CD14-positive monocyte (primary cell): ENCODE measurements at regions not wholly inside any gene's neighbourhood (a gene's known extent, or its start where the extent isn't known, plus 50 kb on each side); places are given as distances from the start of the nearest gene placed in this dataset.

Experiments
- DNase-seq, 3 donors: peaks; one replicate each; pipeline ENCODE4 v3.0.0-alpha.2; 2011 to 2022
- H2AFZ ChIP-seq: 2 replicates; pipeline ENCODE4 v1.6.0; 2012; ENCODE audit warnings: mild to moderate bottlenecking, low read depth, low read length, inconsistent platforms; ENCODE audit not compliant: insufficient read depth, poor library complexity, severe bottlenecking
- H3K27ac ChIP-seq, 2 donors: 1 replicate in 1 of 2; 2 replicates in 1 of 2; pipeline ENCODE4 v1.5.1; 2012 to 2013; ENCODE audit warnings: low read length in 2 of 2, control low read depth in 1 of 2, inconsistent platforms in 1 of 2, low read depth in 1 of 2, mild to moderate bottlenecking in 1 of 2
- H3K27me3 ChIP-seq, 2 donors: one replicate each; pipeline versions ENCODE4 v1.6.0 to v1.6.1; 2011 to 2013; ENCODE audit warnings: low read length in 2 of 2; ENCODE audit not compliant: control insufficient read depth in 2 of 2, insufficient read depth in 2 of 2
- H3K36me3 ChIP-seq, 2 donors: replicated peaks in 1 of 2; 1 replicate in 1 of 2; 2 replicates in 1 of 2; pipeline versions ENCODE4 v1.5.1 to v1.6.1; 2012 to 2013; ENCODE audit warnings: low read length in 2 of 2, control low read depth in 1 of 2, inconsistent platforms in 1 of 2, mild to moderate bottlenecking in 1 of 2; ENCODE audit not compliant: insufficient read depth in 2 of 2, control insufficient read depth in 1 of 2
- H3K4me1 ChIP-seq, 2 donors: 1 replicate in 1 of 2; 2 replicates in 1 of 2; pipeline versions ENCODE4 v1.5.1 to v1.6.1; 2012 to 2013; ENCODE audit warnings: low read length in 2 of 2, control low read depth in 1 of 2, inconsistent platforms in 1 of 2, mild to moderate bottlenecking in 1 of 2, moderate library complexity in 1 of 2; ENCODE audit not compliant: insufficient read depth in 2 of 2, control insufficient read depth in 1 of 2
- H3K4me2 ChIP-seq: replicated peaks from 2 replicates; pipeline ENCODE3; 2012; ENCODE audit warnings: low read length, moderate library complexity, mild to moderate bottlenecking; ENCODE audit not compliant: poor library complexity, severe bottlenecking; ENCODE audit errors: extremely low read depth
- H3K4me3 ChIP-seq, 3 experiments: fragments of 200-600 bp in 1 of 3; sonication (generic) in 1 of 3; replicated peaks in 1 of 3; 1 replicate in 2 of 3; 2 replicates in 1 of 3; pipeline ENCODE4 v1.5.1; 2011 to 2013; ENCODE audit warnings: low read length in 3 of 3, mild to moderate bottlenecking in 3 of 3, control low read depth in 2 of 3, low read depth in 2 of 3, inconsistent platforms in 1 of 3, moderate library complexity in 1 of 3
- H3K79me2 ChIP-seq: 2 replicates; pipeline ENCODE4 v1.6.0; 2012; ENCODE audit warnings: mild to moderate bottlenecking, control low read depth, inconsistent platforms, low read length, moderate library complexity; ENCODE audit not compliant: insufficient read depth
- H3K9ac ChIP-seq: 2 replicates; pipeline ENCODE4 v1.6.0; 2017; ENCODE audit warnings: low read length, mild to moderate bottlenecking; ENCODE audit not compliant: insufficient read depth, poor library complexity, severe bottlenecking
- H3K9me3 ChIP-seq, 2 donors: replicated peaks in 1 of 2; 1 replicate in 1 of 2; 2 replicates in 1 of 2; pipeline versions ENCODE4 v1.5.1 to v1.6.1; 2012 to 2013; ENCODE audit warnings: low read length in 2 of 2, control low read depth in 1 of 2; ENCODE audit not compliant: control insufficient read depth in 1 of 2, insufficient read depth in 1 of 2
- H4K20me1 ChIP-seq: 2 replicates; pipeline ENCODE4 v1.6.0; 2012; ENCODE audit warnings: mild to moderate bottlenecking, low read length, control low read depth, moderate library complexity; ENCODE audit not compliant: insufficient read depth
- H3K27ac Mint-ChIP-seq, 7 donors: one replicate each; pipeline ENCODE4 v1.8.0; 2020; ENCODE audit warnings: mild to moderate bottlenecking in 7 of 7, mixed read lengths in 7 of 7, moderate library complexity in 6 of 7, inconsistent platforms in 2 of 7
- H3K27me3 Mint-ChIP-seq, 3 donors: one replicate each; pipeline ENCODE4 v1.8.0; 2021 to 2022; ENCODE audit warnings: low read depth in 3 of 3, mild to moderate bottlenecking in 3 of 3, mixed read lengths in 3 of 3, moderate library complexity in 3 of 3, inconsistent platforms in 1 of 3
- H3K36me3 Mint-ChIP-seq, 2 donors: one replicate each; pipeline ENCODE4 v1.8.0; 2020; ENCODE audit warnings: mixed read lengths in 2 of 2, inconsistent platforms in 1 of 2, mild to moderate bottlenecking in 1 of 2
- H3K4me1 Mint-ChIP-seq: one replicate; pipeline ENCODE4 v1.8.0; 2020; ENCODE audit warnings: mild to moderate bottlenecking, mixed read lengths
- H3K4me3 Mint-ChIP-seq, 2 donors: one replicate each; pipeline ENCODE4 v1.8.0; 2020; ENCODE audit warnings: mild to moderate bottlenecking in 2 of 2, mixed read lengths in 2 of 2, moderate library complexity in 1 of 2
- H3K9me3 Mint-ChIP-seq, 7 donors: one replicate each; pipeline ENCODE4 v1.8.0; 2020 to 2022; ENCODE audit warnings: mixed read lengths in 7 of 7, mild to moderate bottlenecking in 6 of 7, moderate library complexity in 6 of 7, inconsistent platforms in 2 of 7
- WGBS: methylation state at CpG from one replicate; pipeline ENCODE4 v1.1.5; 2013; ENCODE audit warnings: missing lambda C conversion rate; ENCODE audit not compliant: insufficient coverage; 5-methylcytosine and 5-hydroxymethylcytosine counted together
- intact Hi-C, 2 donors: fragments of 100-400 bp; cut with micrococcal nuclease; formaldehyde crosslinking; loops; one replicate each; pipeline versions ENCODE4 v1.15.0 to v1.15.1; 2023
- TF ChIP-seq, protein P1 (sequence below): fragments of 200-600 bp; IDR thresholded peaks from one replicate; pipeline ENCODE4 v1.8.0; 2022; ENCODE audit warnings: antibody characterized with exemption, mild to moderate bottlenecking

DNA sequence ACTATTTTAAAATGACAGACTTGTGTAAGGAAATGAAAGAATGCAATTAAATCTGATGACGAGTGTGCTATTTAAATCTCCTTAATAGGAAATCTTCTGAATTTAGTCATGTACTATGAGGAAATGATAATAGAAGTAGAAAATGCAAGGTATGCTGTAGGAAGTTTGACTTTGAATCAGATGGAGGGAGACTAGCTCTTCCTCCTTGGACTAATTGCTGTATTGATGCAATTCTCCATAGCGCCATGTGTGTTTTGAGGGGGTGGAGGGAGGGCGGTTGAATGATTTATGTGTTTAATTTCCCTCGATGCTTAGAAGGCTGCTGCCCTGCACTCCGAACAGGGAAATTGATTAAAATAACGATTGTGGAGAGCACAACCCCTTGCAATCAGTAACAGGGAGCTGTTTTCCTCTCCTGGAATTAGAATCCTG lies 179.0 kb upstream of the PRNP start:
- Histone ChIP-seq H2AFZ (no peak overlapping the region), H3K27ac (no peak overlapping the region), H3K4me2 (no peak overlapping the region), H3K4me3 (no peak overlapping the region), H4K20me1 (no peaks in the 10 kb centered on the region), H3K27me3 (no peaks in the 10 kb centered on the region), H3K79me2 (no peaks in the 10 kb centered on the region), H3K4me1 (no peaks in the 10 kb centered on the region), H3K9me3 (peaks cover under 1 to 1% of the 10 kb centered on the region in 2 donors), H3K9ac (no peak overlapping the region), H3K36me3 (no peaks in the 10 kb centered on the region)
- H3K36me3 Mint-ChIP-seq, result no peaks in the 10 kb centered on the region
- H3K27ac Mint-ChIP-seq, result no peak overlapping the region
- TF ChIP-seq, protein P1, sequence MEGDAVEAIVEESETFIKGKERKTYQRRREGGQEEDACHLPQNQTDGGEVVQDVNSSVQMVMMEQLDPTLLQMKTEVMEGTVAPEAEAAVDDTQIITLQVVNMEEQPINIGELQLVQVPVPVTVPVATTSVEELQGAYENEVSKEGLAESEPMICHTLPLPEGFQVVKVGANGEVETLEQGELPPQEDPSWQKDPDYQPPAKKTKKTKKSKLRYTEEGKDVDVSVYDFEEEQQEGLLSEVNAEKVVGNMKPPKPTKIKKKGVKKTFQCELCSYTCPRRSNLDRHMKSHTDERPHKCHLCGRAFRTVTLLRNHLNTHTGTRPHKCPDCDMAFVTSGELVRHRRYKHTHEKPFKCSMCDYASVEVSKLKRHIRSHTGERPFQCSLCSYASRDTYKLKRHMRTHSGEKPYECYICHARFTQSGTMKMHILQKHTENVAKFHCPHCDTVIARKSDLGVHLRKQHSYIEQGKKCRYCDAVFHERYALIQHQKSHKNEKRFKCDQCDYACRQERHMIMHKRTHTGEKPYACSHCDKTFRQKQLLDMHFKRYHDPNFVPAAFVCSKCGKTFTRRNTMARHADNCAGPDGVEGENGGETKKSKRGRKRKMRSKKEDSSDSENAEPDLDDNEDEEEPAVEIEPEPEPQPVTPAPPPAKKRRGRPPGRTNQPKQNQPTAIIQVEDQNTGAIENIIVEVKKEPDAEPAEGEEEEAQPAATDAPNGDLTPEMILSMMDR, result no peak
- H3K4me3 Mint-ChIP-seq, result no peak overlapping the region
- peaks cover 0 to 4% (median 4%) of the 10 kb centered on the region in 3 donors for H3K27me3 Mint-ChIP-seq
- peaks cover 0 to 6% (median under 1%) of the 10 kb centered on the region in 7 donors for H3K9me3 Mint-ChIP-seq
- no CpG with 5 or more reads among the region's 6 CpGs for WGBS
- DNase-seq, result no peak
- peaks cover 2% of the 10 kb centered on the region for H3K4me1 Mint-ChIP-seq
- intact Hi-C loops, result no loop called here

DNA sequence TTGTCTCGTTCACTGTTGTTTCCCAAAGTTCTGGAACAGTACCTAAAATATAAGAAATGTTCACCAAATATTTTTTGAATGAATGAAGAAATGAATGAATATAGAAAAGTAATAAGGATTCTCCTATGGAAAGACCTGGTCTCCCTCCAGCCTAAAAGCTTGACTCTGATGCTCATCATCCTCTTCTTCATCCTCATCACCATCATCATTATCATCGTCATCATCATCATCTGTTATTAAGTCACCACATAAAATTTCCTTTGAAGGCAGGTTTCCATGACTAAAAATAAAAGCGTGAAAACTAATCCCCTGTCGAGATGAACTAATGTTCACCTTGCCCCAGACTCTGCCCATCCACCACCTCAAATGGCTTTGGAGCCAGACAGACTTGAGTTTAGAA lies 181.4 kb upstream of the PRNP start:
- Histone ChIP-seq H3K79me2 (no peaks in the 10 kb centered on the region), H3K27me3 (no peaks in the 10 kb centered on the region), H4K20me1 (no peaks in the 10 kb centered on the region), H3K4me2 (no peak overlapping the region), H3K27ac (no peak overlapping the region), H3K9me3 (peaks cover 13 to 14% of the 10 kb centered on the region in 2 donors), H3K9ac (no peak overlapping the region), H3K4me1 (no peaks in the 10 kb centered on the region), H3K36me3 (no peaks in the 10 kb centered on the region), H3K4me3 (no peak overlapping the region), H2AFZ (no peak overlapping the region)
- H3K9me3 Mint-ChIP-seq, result peaks cover 5 to 20% (median 18%) of the 10 kb centered on the region in 7 donors
- no peak overlapping the region for H3K4me3 Mint-ChIP-seq
- WGBS, result 100% methylated on average over 3 of the region's 4 CpGs
- no peak for DNase-seq
- peaks cover 0 to 9% (median 5%) of the 10 kb centered on the region in 3 donors for H3K27me3 Mint-ChIP-seq
- no peaks in the 10 kb centered on the region for H3K36me3 Mint-ChIP-seq
- H3K4me1 Mint-ChIP-seq, result no peaks in the 10 kb centered on the region
- TF ChIP-seq, protein P1, result no peak
- intact Hi-C loops, result no loop called here
- H3K27ac Mint-ChIP-seq, result no peak overlapping the region
